ENCODE measurements at regions not wholly inside any gene's neighbourhood (a gene's known extent, or its start where the extent isn't known, plus 50 kb on each side); places are given as distances from the start of the nearest gene placed in this dataset.
"Not testable (repeated sequence)": the region's sequence is repeated elsewhere in the genome, so short reads cannot be mapped to it uniquely, and the experiment has no call there.

DNA sequence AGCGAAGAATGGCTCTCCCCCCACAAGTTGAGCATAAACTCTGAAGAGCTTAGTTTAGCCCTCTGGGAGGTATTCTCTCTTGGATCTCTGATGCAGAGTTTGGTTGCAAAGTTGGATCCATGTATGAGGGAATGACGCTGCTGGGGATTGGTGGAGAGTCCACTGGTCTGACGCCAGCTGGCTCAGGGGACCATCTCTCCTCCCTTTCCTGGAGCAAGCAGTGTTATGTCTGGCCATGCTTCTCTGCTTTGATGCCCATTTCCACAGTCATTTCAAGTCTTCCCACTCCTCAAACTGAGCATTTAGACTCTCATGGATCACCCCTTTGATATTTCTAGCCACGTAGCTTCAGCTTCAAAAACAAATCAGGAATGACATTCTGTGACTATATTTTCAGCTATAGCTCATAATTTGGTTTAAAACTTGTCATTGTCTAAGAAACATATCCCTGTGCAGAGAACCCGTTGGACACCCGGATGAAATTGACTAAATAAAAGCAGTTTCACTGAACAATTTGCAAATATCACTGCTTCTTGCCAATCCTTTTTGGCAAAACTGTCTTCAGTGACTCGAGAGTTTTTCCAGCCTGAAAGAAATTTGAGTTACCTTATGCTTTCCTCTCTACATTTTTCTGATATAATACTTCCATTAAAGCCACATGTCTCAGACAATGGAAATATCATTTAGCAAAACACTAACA lies 193.4 kb upstream of the CDH11 start:
- in situ Hi-C loops (cut with MboI; ENCODE audit: low sequenced_read_pairs), result no loop called here

DNA sequence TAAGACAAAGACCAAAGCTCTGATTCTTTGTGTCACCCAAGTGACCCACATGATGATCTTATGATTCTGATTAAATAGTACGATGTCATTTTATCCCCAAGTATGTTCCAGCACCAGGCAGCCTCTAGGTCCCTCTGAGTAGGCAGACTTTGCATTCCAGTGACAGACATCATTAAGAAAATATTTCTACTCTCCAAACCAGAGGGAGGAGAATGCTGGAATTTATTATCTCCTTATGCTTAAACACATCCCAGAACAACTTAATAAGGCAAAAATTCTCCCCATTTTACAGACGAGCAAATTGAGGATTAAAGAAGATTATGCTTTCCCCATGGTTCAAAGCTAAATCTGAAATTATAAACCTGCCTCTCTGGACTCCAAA lies 192.8 kb upstream of the CDH11 start:
- in situ Hi-C loops (cut with MboI; ENCODE audit: low sequenced_read_pairs), result no loop called here

- in situ Hi-C loops (cut with MboI; ENCODE audit: low sequenced_read_pairs), result no loop called here
Measured at GRCh38 chr16:65313936-65314626, 192.2 kb upstream of the CDH11 start.

- in situ Hi-C loops (cut with MboI; ENCODE audit: low sequenced_read_pairs), result no loop called here
Measured at GRCh38 chr16:65312795-65313194, 190.9 kb upstream of the CDH11 start.

DNA sequence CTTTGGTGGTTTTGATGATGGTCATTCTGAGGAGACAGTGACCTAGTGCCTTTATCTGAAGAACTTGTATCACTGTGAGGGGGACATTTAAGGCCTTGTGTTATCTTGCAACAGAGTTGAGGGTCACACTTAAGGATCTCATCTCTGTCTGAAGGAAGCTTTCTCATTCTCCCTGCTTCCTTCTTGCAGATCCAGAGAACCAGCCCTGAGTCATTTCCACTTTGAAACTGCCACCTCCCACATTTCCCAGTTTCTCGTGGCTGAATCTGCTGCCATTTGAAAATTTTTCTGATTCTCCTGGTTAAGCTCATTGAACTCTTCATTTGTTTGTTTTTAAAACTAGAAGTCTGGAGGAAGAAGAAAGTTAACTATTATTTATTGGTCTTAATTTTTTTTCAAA lies 190.2 kb upstream of the CDH11 start:
- in situ Hi-C loops (cut with MboI; ENCODE audit: low sequenced_read_pairs), result no loop called here

GRCh38 chr16:65310491-65310890 lies 188.6 kb upstream of the CDH11 start:
- in situ Hi-C loops (cut with MboI; ENCODE audit: low sequenced_read_pairs), result not testable (repeated sequence)

- in situ Hi-C loops (cut with MboI; ENCODE audit: low sequenced_read_pairs), result no loop called here
Measured at GRCh38 chr16:65309354-65309753, 187.5 kb upstream of the CDH11 start.

- in situ Hi-C loops (cut with MboI; ENCODE audit: low sequenced_read_pairs), result no loop called here
Measured at GRCh38 chr16:65308506-65308905, 186.6 kb upstream of the CDH11 start.

- in situ Hi-C loops (cut with MboI; ENCODE audit: low sequenced_read_pairs), result no loop called here
Measured at GRCh38 chr16:65307286-65307685, 185.4 kb upstream of the CDH11 start.

DNA sequence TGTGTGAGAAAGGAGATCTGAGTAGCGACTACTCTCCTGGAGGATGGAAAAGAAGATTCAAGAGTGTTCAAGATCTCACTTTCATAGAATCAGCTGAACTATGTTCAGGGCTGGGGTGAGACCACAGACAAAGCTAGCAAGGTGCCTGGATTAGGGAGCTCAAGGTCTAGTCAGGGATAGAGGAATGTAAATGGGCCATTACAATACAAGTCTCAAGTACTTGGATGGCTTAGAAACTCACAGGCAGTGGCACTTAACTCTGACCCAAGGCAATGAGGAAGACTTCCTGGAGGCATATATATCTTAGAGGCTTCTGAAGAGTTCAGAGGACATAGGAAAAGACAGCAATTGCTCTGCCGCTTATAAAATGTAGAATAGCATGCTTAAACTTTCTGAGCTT lies 184.9 kb upstream of the CDH11 start:
- in situ Hi-C loops (cut with MboI; ENCODE audit: low sequenced_read_pairs), result no loop called here

GRCh38 chr16:65306300-65306699 lies 184.4 kb upstream of the CDH11 start:
- in situ Hi-C loops (cut with MboI; ENCODE audit: low sequenced_read_pairs), result no loop called here

DNA sequence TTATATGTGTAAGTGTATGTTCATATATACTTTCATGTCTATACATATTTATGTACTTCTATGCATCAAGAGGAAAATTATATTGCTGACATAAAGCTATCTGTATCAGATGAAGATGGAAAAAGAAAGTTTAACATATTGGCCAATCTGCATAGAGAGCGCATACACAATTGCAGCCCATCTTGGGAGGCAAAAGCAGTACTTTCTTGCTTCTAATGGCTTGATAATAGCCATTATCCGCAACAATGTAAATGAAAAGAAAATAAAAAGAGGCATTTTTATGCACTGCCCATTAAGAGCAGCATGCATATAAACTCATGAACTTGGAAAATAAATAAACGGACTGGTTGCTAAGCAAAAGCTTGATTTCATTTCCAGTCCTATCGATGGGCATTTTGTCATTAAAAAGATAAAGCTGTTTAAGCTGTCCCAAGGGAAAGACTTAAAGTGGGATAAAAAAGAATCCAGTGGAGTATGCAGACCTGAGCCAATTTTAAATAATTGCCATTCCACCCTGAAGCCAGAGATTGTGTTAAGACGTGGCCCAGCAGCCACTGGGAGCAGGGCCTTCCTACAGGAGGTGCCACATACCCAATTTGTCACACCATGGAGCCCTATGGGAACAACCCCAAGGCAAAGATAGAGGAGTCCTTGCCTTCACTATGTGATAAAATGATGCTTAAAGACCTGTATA lies 183.6 kb upstream of the CDH11 start:
- in situ Hi-C loops (cut with MboI; ENCODE audit: low sequenced_read_pairs), result no loop called here

DNA sequence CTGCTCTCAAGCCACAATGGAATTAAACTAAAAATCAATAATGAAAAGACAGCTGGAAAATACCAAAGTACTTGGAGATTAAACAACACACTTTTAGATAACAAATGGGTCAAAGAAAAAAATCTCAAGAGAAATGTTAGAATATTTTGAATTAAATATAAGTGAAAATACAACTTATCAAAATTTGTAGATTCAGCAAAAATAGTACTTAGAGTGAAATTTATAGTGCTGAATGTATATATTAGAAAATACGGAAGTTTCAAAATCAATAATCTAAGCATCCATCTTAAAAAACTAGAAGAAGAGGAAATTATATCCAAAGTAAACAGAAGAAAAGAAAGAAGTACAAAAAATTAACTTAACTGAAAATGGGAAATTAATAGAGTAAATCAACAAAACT lies 179.2 kb upstream of the CDH11 start:
- in situ Hi-C loops (cut with MboI; ENCODE audit: low sequenced_read_pairs), result no loop called here

- in situ Hi-C loops (cut with MboI; ENCODE audit: low sequenced_read_pairs), result no loop called here
Measured at GRCh38 chr16:65297453-65297852, 175.6 kb upstream of the CDH11 start.

- in situ Hi-C loops (cut with MboI; ENCODE audit: low sequenced_read_pairs), result no loop called here
Measured at GRCh38 chr16:65295527-65295926, 173.7 kb upstream of the CDH11 start.

GRCh38 chr16:65294708-65295107 lies 172.8 kb upstream of the CDH11 start:
- in situ Hi-C loops (cut with MboI; ENCODE audit: low sequenced_read_pairs), result no loop called here

DNA sequence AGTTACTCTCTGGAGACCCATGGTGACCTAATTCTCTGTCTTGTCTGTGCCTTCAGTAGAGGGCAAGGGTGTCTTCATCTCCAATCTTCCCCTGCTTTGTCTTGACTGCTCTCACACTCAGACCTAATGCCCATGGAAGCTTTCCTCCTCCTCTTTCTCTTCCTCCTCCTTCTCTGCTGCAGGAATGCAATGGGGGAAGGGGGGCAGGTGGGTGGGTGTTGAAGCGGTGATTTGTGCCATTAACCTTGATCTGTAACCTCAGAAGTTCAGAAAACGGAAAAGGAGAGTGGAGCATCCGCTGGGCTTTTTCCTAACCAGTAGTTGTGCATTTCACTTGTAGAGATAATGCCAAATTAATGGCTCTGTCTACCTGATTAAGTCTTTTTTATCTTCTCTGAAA lies 172.3 kb upstream of the CDH11 start:
- in situ Hi-C loops (cut with MboI; ENCODE audit: low sequenced_read_pairs), result no loop called here

- in situ Hi-C loops (cut with MboI; ENCODE audit: low sequenced_read_pairs), result no loop called here
Measured at GRCh38 chr16:65289022-65289421, 167.2 kb upstream of the CDH11 start.

- in situ Hi-C loops (cut with MboI; ENCODE audit: low sequenced_read_pairs), result no loop called here
Measured at GRCh38 chr16:65287307-65287706, 165.4 kb upstream of the CDH11 start.

DNA sequence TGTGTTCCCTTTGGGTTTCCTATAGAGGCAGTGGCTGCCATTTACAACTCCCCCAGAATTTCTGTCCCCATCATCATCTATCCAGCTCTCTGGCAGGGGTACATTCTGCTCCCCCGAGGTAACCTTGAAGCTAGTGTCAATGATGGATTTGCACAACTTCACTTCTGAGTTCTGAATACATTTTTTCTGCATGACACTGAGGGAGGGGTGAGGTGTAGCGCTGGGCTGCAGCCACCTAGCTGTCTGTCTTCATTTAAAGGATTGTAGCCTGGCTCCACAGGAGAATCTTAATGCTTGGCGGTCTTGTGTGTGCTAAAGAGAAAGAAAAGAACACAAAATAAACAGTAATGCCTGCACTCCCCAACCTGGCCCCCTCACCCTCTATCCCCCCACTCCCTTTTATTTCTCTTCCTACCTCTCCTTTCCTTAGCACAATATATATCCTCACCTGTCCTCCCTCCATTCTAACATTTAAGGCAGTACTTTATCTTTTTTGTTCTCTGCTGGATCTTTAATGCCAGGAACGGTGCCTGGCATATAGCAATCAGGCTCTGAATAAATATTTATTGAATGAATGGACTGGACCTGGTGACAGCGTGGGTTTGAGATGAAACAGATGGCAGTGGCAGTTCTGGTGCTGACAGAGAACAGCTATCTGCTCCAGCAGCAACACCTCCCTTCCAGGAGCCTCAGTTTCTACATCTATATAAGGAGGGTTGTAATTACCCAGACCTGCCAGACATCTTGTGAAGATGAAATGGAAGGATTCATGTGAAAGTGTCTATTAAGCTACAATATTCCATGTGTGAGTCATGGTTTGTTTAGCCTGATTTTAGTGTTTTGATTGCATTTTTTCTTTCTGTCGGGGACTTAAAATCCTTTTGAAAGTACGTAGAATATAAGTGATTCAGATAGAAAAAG lies 163.5 kb upstream of the CDH11 start:
- in situ Hi-C loops (cut with MboI; ENCODE audit: low sequenced_read_pairs), result no loop called here

DNA sequence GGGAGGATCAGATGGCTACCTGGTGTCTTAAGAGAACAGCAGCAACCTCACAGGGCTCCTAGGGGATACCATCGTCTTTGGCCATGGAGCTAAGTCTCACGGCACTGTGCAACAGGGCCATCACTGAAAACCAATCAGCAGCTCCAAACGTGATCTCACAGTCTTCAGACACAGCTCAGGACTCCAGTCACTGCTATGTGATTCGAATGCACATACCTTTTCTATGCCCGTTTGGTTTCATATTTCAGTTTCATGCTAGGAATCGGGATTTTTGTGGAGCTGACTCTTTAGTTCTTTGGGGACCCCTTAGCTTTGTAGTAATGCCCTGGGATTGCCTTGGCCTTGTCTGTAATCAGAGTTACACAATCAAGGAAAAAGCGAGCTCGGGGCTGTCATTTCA lies 162.8 kb upstream of the CDH11 start:
- in situ Hi-C loops (cut with MboI; ENCODE audit: low sequenced_read_pairs), result no loop called here

Measured in HL-60/S4 treated with retinoic acid at 250 ng/mL for 4 days and 3 days (cell line).